Left cardiac atrium (tissue), 4 donors: ENCODE measurements at regions not wholly inside any gene's neighbourhood (a gene's known extent, or its start where the extent isn't known, plus 50 kb on each side); places are given as distances from the start of the nearest gene placed in this dataset.
"Not testable (repeated sequence)": the region's sequence is repeated elsewhere in the genome, so short reads cannot be mapped to it uniquely, and the experiment has no call there.

Experiments used
- ATAC-seq, 2 donors: fragments of 200-7000 bp; cut with Tn5 transposase; one replicate each; pipeline ENCODE4 v1.9.1; 2020; ENCODE audit warnings: mild to moderate bottlenecking in 2 of 2, moderate library complexity in 2 of 2
- DNase-seq: peaks from one replicate; pipeline ENCODE4 v3.0.0-alpha.2; 2020
- intact Hi-C, 2 donors: fragments of 100-400 bp; cut with DNase I; formaldehyde crosslinking; loops; one replicate each; pipeline versions ENCODE4 v1.14.1 to v1.15.1; 2022 to 2023
- donor health status: DM: no; HTN: yes; CAD: no.
- donor health status: DM: no; HTN: yes; CAD: no; lungs with severe emphysema.
- donor health status: DM: yes; HTN: yes; CAD: no.
- donor health status: Dilated cardiomyopathy.

- DNase-seq (no peak), ATAC-seq (no peak)
- intact Hi-C loops = no loop called here
Measured at GRCh38 chr3:87654184-87654583, 377.8 kb upstream of the POU1F1 start.

DNA sequence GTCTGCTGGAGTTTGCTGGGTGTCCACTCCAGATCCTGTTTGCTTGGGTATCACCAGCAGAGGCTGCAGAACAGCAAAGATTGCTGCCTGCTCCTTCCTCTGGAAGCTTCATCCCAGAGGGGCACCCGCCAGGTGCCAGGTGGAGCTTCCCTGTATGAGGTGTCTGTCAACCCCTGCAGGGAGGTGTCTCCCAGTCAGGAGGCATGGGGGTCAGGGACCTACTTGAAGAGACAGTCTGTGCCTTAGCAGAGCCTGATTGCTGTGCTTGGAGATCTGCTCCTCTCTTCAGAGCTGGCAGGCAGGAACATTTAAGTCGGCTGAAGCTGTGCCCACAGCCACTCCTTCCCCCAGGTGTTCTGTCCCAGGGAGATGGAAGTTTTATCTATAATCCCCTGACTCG is 376.8 kb upstream of the POU1F1 start:
- intact Hi-C loops, DNase-seq, ATAC-seq: not testable (repeated sequence)

- DNase-seq (no peak), ATAC-seq (no peak)
- intact Hi-C loops = no loop called here
Measured at GRCh38 chr3:87634426-87634825, 358.0 kb upstream of the POU1F1 start.

DNA sequence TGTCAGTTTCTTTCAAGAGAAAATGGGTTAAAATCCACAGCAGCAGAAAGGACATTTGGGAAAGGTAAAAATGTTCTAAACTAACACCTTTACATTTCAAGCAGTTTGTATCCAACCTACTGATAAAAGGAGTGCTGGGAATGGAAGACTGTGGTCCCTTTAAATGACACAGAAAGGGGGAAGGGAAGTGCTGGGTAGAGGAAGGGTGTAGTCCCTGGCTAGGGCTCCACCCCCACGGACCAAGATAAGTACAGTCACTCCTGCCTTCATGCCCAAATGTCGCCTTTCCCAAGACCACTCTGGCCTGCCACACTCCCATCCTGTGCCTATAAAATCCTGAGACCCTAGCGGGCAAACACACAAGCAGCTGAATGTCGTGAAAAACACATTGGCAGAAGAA is 350.9 kb upstream of the POU1F1 start:
- intact Hi-C loops = no loop called here
- ATAC-seq (no peak), DNase-seq (no peak)

- ATAC-seq = no peak
- intact Hi-C loops = no loop called here
Measured at GRCh38 chr3:87626546-87626945, 350.2 kb upstream of the POU1F1 start.

GRCh38 chr3:87625876-87626275 is 349.5 kb upstream of the POU1F1 start:
- ATAC-seq (no peak), DNase-seq (no peak)
- intact Hi-C loops = no loop called here

More at GRCh38 chr3:87626546-87626945, 350.2 kb upstream of the POU1F1 start:
- no peak for DNase-seq

GRCh38 chr3:87624860-87625259 is 348.5 kb upstream of the POU1F1 start:
- ATAC-seq (no peak), DNase-seq (no peak)
- intact Hi-C loops = no loop called here

- intact Hi-C loops = no loop called here
- ATAC-seq (no peak), DNase-seq (no peak)
Measured at GRCh38 chr3:87621667-87622066, 345.3 kb upstream of the POU1F1 start.

GRCh38 chr3:87615506-87615905 is 339.1 kb upstream of the POU1F1 start:
- ATAC-seq = no peak
- no peak for DNase-seq
- intact Hi-C loops = no loop called here

- ATAC-seq (no peak), DNase-seq (no peak)
- intact Hi-C loops = no loop called here
Measured at GRCh38 chr3:87614998-87615397, 338.6 kb upstream of the POU1F1 start.

- DNase-seq (no peak), ATAC-seq (no peak)
- intact Hi-C loops = no loop called here
Measured at GRCh38 chr3:87607234-87607633, 330.9 kb upstream of the POU1F1 start.

GRCh38 chr3:87595798-87596197 is 319.4 kb upstream of the POU1F1 start:
- DNase-seq = no peak
- no peak for ATAC-seq
- intact Hi-C loops = no loop called here

DNA sequence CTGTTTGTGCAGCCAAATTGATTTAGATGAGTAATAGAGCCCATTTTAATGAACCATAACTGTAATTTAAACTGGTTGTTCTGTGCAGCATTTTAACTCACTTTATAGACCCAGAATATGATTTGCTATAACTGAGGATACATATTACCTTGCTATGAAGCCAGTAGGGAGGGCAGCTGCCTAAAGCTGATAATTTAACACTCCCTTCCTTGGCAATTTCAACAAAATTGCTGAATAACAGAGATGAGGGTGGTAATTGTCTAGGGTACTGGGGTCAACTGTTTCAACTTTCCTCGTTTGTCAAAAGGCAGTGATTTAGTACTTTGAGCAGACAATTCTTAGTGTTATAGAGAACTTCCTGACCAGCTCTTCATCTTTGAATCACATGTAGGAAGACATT is 304.9 kb upstream of the POU1F1 start:
- intact Hi-C loops = no loop called here
- no peak for ATAC-seq

DNA sequence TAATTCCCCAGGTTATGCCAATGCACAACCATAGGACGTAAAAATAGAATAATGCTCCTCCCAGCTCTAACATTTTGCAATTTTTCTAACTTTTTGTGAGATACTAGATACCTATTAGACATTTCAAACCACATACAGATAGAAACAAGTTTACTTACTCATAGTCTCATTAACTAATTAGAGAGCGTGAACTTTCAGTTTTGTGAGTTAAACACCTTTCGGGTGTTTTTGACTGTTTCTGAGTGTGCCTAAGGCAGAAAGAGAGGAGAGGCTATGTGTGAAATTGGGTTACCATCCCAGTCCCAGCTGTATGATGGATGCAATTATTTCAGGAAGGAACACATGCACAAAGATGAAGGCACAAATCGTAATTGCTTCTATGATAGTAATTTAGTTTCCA is 300.4 kb upstream of the POU1F1 start:
- ATAC-seq (no peak), DNase-seq (no peak)
- intact Hi-C loops = no loop called here

More for the DNA sequence above, 304.9 kb upstream of the POU1F1 start:
- no peak for DNase-seq

DNA sequence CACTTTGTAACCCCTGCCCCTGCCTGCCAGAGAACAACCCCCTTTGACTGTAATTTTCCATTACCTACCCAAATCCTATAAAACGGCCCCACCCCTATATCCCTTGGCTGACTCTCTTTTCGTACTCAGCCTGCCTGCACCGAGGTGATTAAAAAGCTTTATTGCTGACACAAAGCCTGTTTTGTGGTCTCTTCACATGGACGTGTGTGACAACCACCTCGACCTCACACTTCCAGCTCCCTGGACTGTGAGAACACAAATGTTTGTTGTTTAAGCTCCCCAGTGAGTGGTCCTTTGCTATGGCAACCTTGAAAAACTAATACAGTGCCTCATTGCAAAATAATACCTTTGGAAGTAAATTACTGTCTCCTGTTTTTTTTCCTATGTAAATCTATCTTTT is 299.2 kb upstream of the POU1F1 start:
- ATAC-seq (no peak), DNase-seq (no peak)
- intact Hi-C loops = no loop called here

DNA sequence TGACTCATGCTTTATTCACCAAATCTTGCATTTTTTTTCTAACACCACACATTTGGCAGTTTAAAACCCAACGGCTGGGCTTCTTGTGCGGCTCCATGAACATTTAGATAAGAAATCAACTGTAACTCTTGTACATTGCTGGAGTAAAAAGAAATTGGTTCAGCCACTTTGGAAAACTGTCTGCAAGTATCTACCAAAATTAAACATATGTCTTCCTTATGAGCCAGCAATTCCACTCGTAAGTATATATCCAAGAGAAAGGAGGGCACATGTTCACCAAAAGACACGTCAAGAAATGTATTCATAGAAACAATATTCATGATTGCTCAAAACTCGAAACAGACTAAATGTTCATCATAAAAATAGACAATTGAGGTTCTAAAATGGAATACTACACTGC is 291.9 kb upstream of the POU1F1 start:
- ATAC-seq (no peak), DNase-seq (no peak)
- intact Hi-C loops = no loop called here

DNA sequence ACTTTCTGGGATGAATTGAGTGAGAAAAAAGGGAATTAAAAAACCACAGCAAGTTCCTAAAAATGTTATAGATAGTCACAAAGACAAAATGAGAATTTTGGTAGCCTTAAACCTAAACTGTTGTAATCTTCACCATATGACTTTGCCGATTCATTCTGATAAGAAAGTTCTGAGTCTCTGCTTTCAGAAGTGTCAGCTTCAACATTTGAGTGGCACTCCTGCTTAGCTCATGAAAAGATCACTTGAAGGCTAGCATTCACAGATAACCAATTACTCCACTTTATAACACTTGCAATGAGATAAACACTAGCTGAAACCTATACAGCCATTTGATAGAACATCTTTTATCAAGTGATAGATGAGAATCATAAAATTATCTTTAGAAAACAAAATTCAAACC is 288.1 kb upstream of the POU1F1 start:
- intact Hi-C loops = no loop called here
- no peak for DNase-seq
- no peak for ATAC-seq

- intact Hi-C loops = no loop called here
- DNase-seq (no peak), ATAC-seq (no peak)
Measured at GRCh38 chr3:87563712-87564111, 287.3 kb upstream of the POU1F1 start.

DNA sequence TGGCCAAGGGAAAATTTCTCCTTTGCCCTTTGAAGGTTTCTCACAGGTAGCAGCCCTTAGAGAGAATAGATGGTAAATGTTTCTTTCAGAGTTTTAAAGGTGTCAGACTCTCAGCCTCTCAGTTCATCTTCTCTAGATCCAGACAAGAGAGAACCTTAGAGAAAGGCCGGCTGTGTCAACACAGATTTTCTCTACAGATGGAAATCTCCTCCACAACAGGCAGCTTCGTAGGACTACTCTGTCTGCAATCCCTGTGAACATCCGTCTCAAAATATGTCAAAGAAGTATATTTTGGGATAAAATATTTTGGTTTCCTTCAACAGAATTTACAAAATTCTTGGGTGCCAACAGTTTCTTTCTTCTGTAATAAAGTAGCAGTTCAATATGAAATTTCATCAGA is 282.1 kb upstream of the POU1F1 start:
- no peak for DNase-seq
- intact Hi-C loops = no loop called here
- no peak for ATAC-seq

DNA sequence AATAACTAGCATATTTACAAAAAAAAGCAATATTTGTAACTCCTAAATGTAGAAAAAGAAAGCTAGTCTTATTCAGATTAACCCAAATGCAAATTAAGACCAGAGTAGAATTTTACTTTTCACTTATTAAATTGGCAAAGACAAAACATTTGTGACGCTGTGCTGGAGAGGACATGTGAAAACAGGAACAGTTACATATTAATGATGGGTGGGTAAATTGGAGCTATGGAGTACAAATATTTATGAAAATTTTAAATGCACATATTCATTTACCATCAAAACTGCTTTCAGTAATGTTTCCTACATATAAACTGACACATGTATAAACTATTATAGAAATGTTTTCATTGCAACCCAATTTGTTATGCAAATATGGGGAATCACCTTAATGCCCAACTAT is 278.9 kb upstream of the POU1F1 start:
- DNase-seq = no peak
- intact Hi-C loops = no loop called here
- no peak for ATAC-seq

GRCh38 chr3:87553058-87553457 is 276.7 kb upstream of the POU1F1 start:
- ATAC-seq (no peak), DNase-seq (no peak)
- intact Hi-C loops = no loop called here

GRCh38 chr3:87550892-87551291 is 274.5 kb upstream of the POU1F1 start:
- intact Hi-C loops = no loop called here
- no peak for ATAC-seq
- no peak for DNase-seq
